ENCODE measurements at regions not wholly inside any gene's neighbourhood (a gene's known extent, or its start where the extent isn't known, plus 50 kb on each side); places are given as distances from the start of the nearest gene placed in this dataset.

GRCh38 chr6:116996842-116997241 is 119.8 kb downstream of the RFX6 start:
- TF ChIP-seq, protein P1, sequence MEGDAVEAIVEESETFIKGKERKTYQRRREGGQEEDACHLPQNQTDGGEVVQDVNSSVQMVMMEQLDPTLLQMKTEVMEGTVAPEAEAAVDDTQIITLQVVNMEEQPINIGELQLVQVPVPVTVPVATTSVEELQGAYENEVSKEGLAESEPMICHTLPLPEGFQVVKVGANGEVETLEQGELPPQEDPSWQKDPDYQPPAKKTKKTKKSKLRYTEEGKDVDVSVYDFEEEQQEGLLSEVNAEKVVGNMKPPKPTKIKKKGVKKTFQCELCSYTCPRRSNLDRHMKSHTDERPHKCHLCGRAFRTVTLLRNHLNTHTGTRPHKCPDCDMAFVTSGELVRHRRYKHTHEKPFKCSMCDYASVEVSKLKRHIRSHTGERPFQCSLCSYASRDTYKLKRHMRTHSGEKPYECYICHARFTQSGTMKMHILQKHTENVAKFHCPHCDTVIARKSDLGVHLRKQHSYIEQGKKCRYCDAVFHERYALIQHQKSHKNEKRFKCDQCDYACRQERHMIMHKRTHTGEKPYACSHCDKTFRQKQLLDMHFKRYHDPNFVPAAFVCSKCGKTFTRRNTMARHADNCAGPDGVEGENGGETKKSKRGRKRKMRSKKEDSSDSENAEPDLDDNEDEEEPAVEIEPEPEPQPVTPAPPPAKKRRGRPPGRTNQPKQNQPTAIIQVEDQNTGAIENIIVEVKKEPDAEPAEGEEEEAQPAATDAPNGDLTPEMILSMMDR (IDR thresholded peaks at IDR 0.05; ENCODE audit: low read depth, low read length, poor library complexity, severe bottlenecking), result no peak
- TF ChIP-seq EZH2phosphoT487 (IDR thresholded peaks at IDR 0.05; ENCODE audit: borderline replicate concordance, low read length), result no peak
